MM.1S (cell line): ENCODE measurements at regions not wholly inside any gene's neighbourhood (a gene's known extent, or its start where the extent isn't known, plus 50 kb on each side); places are given as distances from the start of the nearest gene placed in this dataset.

Experiments used
- DNase-seq: peaks from one replicate; pipeline ENCODE4 v3.0.0-alpha.2; 2015
- H2AFZ ChIP-seq: fragments of 300-600 bp; sonication (generic); 2 replicates; pipeline ENCODE4 v1.6.0; 2016; ENCODE audit warnings: antibody characterized with exemption, low read length
- H3F3A ChIP-seq: fragments of 300-600 bp; sonication (generic); 2 replicates; pipeline ENCODE4 v1.6.1; 2016; ENCODE audit warnings: mild to moderate bottlenecking, antibody characterized with exemption, low read length, moderate library complexity, mixed read lengths; ENCODE audit not compliant: insufficient read depth
- H3K27ac ChIP-seq: fragments of 300-600 bp; sonication (generic); 2 replicates; pipeline ENCODE4 v1.5.1; 2016; ENCODE audit warnings: mild to moderate bottlenecking, low read length
- H3K27me3 ChIP-seq: fragments of 300-600 bp; sonication (generic); replicated peaks from 2 replicates; pipeline ENCODE4 v1.6.0; 2016; ENCODE audit warnings: low read length; ENCODE audit not compliant: insufficient read depth
- H3K36me3 ChIP-seq: fragments of 300-600 bp; sonication (generic); replicated peaks from 2 replicates; pipeline ENCODE4 v1.6.1; 2016; ENCODE audit warnings: mild to moderate bottlenecking, low read length, mixed read lengths; ENCODE audit not compliant: insufficient read depth
- H3K4me1 ChIP-seq: fragments of 300-600 bp; sonication (generic); 2 replicates; pipeline ENCODE4 v1.6.1; 2016; ENCODE audit warnings: low read length, mixed read lengths
- H3K4me2 ChIP-seq: fragments of 300-600 bp; sonication (generic); 2 replicates; pipeline ENCODE4 v1.6.0; 2016; ENCODE audit warnings: low read depth, low read length
- H3K4me3 ChIP-seq: fragments of 300-600 bp; sonication (generic); 2 replicates; pipeline ENCODE4 v1.5.1; 2016; ENCODE audit warnings: low read length, mixed read lengths
- H3K79me2 ChIP-seq: fragments of 300-600 bp; sonication (generic); 2 replicates; pipeline ENCODE4 v1.6.1; 2016; ENCODE audit warnings: mixed run types, low read length, mixed read lengths
- H3K9ac ChIP-seq: fragments of 300-600 bp; sonication (generic); 2 replicates; pipeline ENCODE4 v1.6.1; 2016; ENCODE audit warnings: low read length, mixed read lengths
- H3K9me2 ChIP-seq: fragments of 300-600 bp; sonication (generic); replicated peaks from 2 replicates; pipeline ENCODE4 v1.6.1; 2016; ENCODE audit warnings: mild to moderate bottlenecking, low read length, mixed read lengths; ENCODE audit not compliant: insufficient read depth
- H3K9me3 ChIP-seq: fragments of 300-600 bp; sonication (generic); replicated peaks from 2 replicates; pipeline ENCODE4 v1.6.1; 2016; ENCODE audit warnings: mild to moderate bottlenecking, low read length, mixed read lengths; ENCODE audit not compliant: insufficient read depth
- H4K20me1 ChIP-seq: fragments of 300-600 bp; sonication (generic); 2 replicates; pipeline ENCODE4 v1.6.1; 2016; ENCODE audit warnings: mild to moderate bottlenecking, low read length, moderate library complexity, mixed read lengths; ENCODE audit not compliant: insufficient read depth
- EZH2 ChIP-seq: fragments of 300-600 bp; sonication (generic); optimal IDR thresholded peaks from 2 replicates; pipeline ENCODE3; 2017; ENCODE audit warnings: low read depth, mild to moderate bottlenecking, antibody characterized with exemption, low read length, mixed read lengths
- EZH2phosphoT487 ChIP-seq: fragments of 300-600 bp; sonication (generic); IDR thresholded peaks from 2 replicates; pipeline ENCODE4 v1.6.1; 2018; ENCODE audit warnings: antibody characterized with exemption, low read length
- TF ChIP-seq, protein P1 (sequence below): fragments of 300-600 bp; sonication (generic); IDR thresholded peaks from 2 replicates; pipeline ENCODE4 v1.5.1; 2016; ENCODE audit warnings: antibody characterized with exemption, low read length, mixed read lengths

DNA sequence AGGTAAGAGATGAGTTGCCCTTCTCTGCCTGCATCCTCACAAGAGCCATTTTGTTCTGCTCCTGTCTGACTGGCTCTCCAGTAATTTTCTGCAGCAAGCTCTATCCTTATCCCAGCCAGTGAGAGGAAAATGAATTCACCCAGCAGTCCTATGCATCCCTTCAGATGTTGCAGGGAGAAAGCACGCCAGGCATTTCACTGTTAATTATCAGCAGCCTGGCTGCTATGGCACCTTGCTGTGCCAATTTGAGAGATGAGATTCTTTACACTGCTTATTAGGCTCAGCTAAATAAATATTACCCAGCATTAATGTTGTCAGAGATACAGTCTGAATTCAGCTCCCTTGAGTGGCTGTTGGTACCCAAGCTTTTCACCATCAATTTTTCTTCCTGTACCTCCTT is 61.1 kb upstream of the SNAP25 start:
- no peak for DNase-seq
- H3K79me2 ChIP-seq = no peaks in the 10 kb centered on the region
- H3K9ac ChIP-seq = no peak overlapping the region
- no peak overlapping the region for H3K27ac ChIP-seq
- H3K27me3 ChIP-seq = no peaks in the 10 kb centered on the region
- H3K4me2 ChIP-seq = no peak overlapping the region
- no peaks in the 10 kb centered on the region for H3K36me3 ChIP-seq
- H3K9me3 ChIP-seq = no peaks in the 10 kb centered on the region
- H3K9me2 ChIP-seq = no peaks in the 10 kb centered on the region
- TF ChIP-seq EZH2phosphoT487 (no peak), EZH2 (no peak)
- TF ChIP-seq, protein P1, sequence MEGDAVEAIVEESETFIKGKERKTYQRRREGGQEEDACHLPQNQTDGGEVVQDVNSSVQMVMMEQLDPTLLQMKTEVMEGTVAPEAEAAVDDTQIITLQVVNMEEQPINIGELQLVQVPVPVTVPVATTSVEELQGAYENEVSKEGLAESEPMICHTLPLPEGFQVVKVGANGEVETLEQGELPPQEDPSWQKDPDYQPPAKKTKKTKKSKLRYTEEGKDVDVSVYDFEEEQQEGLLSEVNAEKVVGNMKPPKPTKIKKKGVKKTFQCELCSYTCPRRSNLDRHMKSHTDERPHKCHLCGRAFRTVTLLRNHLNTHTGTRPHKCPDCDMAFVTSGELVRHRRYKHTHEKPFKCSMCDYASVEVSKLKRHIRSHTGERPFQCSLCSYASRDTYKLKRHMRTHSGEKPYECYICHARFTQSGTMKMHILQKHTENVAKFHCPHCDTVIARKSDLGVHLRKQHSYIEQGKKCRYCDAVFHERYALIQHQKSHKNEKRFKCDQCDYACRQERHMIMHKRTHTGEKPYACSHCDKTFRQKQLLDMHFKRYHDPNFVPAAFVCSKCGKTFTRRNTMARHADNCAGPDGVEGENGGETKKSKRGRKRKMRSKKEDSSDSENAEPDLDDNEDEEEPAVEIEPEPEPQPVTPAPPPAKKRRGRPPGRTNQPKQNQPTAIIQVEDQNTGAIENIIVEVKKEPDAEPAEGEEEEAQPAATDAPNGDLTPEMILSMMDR = no peak
- H3F3A ChIP-seq = no peaks in the 10 kb centered on the region
- H2AFZ ChIP-seq = no peak overlapping the region
- no peaks in the 10 kb centered on the region for H4K20me1 ChIP-seq
- no peaks in the 10 kb centered on the region for H3K4me1 ChIP-seq
- no peak overlapping the region for H3K4me3 ChIP-seq

DNA sequence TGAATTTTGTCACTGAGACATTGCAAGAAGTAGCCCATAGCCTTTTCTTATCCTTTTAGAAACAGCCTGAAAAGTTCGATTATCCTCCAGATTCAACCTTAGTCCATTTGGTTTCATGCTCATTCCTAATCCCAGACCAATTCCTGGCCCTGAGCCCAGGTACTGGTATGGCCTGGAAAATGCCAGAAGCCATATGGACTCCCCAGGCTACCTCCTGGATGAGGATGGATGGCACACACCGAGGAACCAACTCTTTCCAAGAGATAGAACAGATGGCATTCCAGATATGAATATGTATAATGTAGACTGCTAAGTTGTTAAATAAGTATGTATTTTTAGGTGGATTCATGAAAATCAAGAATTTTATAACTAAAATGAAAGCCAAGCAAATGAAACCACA is 51.6 kb upstream of the SNAP25 start:
- Histone ChIP-seq H4K20me1 (no peaks in the 10 kb centered on the region), H3K27ac (no peak overlapping the region), H3K9me2 (no peaks in the 10 kb centered on the region), H3K4me2 (no peak overlapping the region), H2AFZ (no peak overlapping the region), H3K27me3 (no peaks in the 10 kb centered on the region), H3K4me1 (no peaks in the 10 kb centered on the region), H3K9me3 (no peaks in the 10 kb centered on the region), H3K9ac (no peak overlapping the region), H3K36me3 (no peaks in the 10 kb centered on the region), H3K79me2 (no peaks in the 10 kb centered on the region), H3F3A (no peaks in the 10 kb centered on the region), H3K4me3 (no peak overlapping the region)
- TF ChIP-seq EZH2phosphoT487 = no peak
- TF ChIP-seq, protein P1 = no peak
- no peak for TF ChIP-seq EZH2
- DNase-seq = no peak

DNA sequence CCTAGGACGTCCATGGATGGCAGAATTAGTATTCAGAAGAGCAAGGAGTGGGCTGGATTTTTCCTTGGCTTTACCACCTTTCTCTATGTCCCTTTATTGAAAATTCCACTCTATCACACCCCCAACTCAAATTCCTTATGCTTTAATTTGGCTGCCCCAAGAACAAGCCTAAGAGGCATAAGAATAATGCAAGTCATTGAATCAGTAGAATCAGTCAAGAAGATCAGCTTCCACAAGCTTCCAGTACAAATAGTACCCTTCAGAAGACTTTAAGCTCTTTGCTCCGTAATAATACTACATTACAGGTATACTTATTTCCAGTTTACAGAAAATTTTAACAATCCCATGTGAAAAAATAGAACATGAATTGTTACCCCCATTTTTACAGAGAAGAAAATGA is 51.0 kb upstream of the SNAP25 start:
- Histone ChIP-seq H3K9me2 (no peaks in the 10 kb centered on the region), H3K4me3 (no peak overlapping the region), H3K36me3 (no peaks in the 10 kb centered on the region), H3K4me2 (no peak overlapping the region), H3K9ac (no peak overlapping the region), H3K27ac (no peak overlapping the region), H3K79me2 (no peaks in the 10 kb centered on the region), H3K4me1 (no peaks in the 10 kb centered on the region), H3K27me3 (no peaks in the 10 kb centered on the region), H4K20me1 (no peaks in the 10 kb centered on the region), H3F3A (no peaks in the 10 kb centered on the region), H3K9me3 (no peaks in the 10 kb centered on the region), H2AFZ (no peak overlapping the region)
- no peak for DNase-seq
- TF ChIP-seq EZH2phosphoT487 = no peak
- TF ChIP-seq, protein P1 = no peak
- TF ChIP-seq EZH2 = no peak
